Superior temporal gyrus (tissue), 1 donor: ENCODE measurements at regions not wholly inside any gene's neighbourhood (a gene's known extent, or its start where the extent isn't known, plus 50 kb on each side); places are given as distances from the start of the nearest gene placed in this dataset.

Experiments
- DNase-seq: peaks from one replicate; pipeline ENCODE4 v3.0.0-alpha.2; 2016; ENCODE audit errors: extremely low spot score

DNA sequence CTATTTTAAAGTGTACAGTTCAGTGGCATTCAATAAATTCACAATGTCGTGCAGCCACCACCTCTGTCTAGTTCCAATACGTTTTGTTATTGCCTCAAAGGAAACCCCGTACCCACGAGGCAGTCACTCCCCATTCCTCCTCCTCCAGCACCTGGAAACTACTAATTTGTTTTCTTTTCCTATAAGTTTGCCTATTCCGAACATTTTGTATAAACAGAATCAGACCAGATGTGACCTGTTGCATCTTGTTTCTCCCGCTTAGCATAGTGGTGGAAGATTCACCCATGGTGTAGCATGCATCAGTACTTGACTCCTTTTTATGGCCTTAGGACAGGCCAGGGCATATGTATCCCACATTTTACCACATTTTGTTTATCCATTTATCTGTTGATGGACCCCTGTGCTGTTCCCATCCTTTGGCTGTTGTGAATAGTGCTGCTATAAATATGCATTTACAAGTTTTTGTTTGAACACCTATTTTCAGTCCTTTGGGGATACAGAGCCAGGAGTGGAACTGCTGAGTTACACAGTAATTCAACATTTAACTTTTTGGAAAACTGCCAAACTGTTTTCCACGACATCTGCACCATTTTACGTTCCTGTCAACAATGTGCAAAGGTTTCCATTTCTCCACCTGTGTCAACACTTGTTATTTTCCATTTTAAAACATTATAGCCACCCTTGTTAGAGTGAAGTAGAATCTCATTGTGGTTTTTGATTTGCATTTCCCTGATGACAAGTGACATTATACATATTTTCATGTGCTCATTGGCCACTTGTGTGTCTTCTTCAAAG, 57.8 kb upstream of the STX18 start:
- DNase-seq, result no peak

DNA sequence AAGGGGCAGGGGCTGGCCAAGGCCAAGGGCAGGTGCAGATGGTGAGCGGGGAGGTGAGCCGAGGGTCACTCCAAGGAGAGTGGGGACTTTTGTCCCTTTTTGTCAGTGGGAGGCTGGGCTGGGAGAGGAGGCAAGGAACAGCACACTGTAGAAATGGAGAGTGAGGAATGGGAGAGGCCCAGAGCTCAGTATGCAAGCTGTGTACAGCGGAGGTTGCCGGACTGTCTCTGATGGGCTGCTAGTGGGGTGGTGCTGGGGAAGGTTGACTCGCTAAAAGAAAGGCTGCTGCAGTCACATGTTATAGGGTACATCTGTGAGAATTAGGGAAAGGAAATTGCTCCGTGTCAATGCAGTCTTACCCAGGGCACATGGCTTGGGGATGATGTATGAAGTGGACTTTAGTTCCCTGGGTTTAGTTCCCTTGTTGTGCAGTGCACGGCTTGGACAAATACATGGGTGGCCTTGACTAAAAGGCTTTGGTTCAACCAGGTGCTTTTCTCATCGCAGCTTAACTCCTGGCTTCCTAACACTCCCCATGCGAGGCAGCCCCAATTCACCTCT, 57.1 kb upstream of the STX18 start:
- no peak for DNase-seq

DNA sequence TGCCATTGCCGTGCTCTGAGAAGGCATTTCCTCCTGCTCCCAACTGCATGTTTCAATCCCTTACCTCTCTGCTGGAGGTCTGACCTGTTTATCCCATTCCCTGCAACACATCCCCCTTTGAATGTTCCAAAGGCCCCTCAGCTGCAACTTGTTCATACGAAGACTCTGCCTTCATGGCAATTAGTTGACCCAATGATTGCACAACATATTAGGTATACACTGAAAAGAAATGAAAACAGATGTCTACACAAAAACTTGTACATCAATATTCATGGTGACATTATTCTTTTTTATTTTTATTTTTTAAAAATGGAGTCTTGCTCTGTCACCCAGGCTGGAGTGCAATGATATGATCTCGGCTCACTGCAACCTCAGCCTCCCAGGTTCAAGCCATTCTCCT, 54.9 kb upstream of the STX18 start:
- DNase-seq, result no peak

DNA sequence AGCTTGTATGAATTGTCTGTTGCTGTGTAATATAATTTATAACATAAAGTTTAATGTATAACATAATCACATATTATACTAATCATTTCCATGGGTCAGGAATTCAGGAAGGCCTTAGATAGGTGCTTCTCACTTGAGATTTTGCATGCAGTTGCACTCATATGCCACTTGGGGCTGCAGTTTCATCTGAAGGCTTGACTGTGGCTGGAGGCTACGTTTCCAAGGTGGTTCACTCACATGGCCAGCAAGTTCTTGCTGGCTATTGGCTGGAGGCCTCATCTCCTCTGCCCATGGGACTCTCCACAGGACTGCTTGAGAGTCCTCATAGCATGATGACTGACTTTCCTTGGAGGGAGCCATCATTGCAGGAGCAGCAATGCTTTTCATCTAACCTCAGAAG, 53.4 kb upstream of the STX18 start:
- DNase-seq, result no peak

DNA sequence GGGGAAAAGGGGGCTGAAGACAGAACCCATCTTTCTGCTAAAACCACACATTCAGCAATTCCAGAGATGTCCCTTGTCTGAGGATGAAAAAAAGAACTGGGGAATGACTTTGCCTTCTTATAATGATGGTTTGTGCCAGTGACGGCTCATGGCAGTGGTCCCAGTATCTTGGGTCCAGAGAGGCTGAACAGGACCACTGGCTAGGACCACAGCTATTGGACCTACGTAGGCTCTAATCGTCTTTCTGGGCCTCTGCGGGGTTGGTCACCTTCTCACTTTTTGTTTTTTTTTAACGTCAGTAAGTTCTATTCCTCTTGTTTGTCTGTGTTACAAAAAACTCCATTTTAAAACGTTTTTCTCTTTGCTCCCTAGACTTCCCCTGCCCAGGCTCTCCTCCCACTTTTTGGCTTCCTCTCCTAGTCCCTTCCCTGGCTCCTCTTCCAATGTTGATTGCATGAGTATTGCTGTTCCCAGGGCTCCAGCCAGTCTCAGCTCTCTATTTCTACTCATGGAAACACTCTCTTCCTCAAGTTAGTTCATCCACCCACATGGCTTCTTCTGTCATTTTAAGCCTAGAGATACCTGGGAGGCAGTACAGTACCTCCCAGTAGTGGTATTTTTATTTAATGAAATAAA, 52.6 kb upstream of the STX18 start:
- DNase-seq, result no peak

DNA sequence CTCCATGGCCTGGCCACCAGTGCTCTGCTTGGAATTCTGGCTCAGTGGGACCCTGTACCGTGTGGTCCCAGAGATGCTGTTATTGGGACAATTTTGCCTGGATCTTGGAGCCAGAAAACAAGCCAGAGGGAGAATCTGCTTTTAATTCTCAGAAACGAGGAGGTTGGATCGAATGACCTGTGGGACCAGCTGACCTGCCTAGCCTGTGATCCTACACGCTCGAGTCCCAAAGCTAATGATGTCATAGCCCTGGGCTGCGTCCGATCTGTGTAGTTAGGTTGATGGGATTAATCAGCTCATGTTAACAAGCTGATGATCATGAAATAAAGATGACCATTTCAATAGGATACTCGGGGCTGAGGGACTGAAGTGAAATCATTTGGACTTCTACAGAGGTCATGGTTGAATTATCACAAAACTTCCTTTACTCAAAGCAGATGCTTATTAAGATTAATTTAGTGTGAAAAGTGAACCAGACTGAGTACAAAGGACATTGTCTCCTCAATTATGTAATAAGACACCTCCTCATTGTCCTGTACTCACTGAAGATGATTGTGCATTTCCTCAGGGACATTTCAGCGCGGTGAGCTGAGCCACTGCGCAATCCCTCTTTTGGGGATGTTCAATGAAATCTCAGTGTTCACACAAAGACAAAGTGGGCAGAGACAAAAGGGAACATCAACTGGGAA, 51.9 kb upstream of the STX18 start:
- DNase-seq, result no peak

DNA sequence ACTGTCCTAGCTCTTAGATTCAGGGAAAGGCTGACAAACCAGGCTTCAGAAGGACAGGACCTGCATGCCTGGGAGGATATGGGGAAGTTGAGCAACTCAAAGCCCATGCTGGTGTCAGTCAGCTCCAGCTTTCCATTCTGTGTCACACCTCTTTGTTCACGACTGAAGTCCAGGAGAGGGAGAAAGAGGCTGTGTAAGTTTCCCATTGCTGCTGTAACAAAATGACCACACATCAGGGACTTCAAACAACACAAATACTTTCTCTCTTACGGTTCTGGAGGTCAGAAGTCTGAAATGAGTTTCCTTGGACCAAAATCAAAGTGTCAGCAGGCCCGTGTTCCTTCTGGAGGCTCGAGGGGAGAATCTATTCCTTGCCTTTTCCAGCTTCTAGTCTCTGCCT, 50.6 kb upstream of the STX18 start:
- DNase-seq, result no peak
